WTC11 (cell line): ENCODE measurements at regions not wholly inside any gene's neighbourhood (a gene's known extent, or its start where the extent isn't known, plus 50 kb on each side); places are given as distances from the start of the nearest gene placed in this dataset.

Experiments used
- ATAC-seq: fragments of 200-7000 bp; cut with Tn5 transposase; 2 replicates; pipeline ENCODE4 v1.10.0; 2021; ENCODE audit warnings: mild to moderate bottlenecking, moderate library complexity
- CTCF ChIA-PET: fragments of 300-600 bp; sonication (Branson Sonifier 250); formaldehyde crosslinking; loops from one replicate; lab custom pipeline; 2021; ENCODE audit warnings: antibody characterized with exemption; lab: Charles Lee
- POLR2A ChIA-PET: fragments of 350-600 bp; sonication (Branson Sonifier 250); formaldehyde crosslinking; loops from one replicate; lab custom pipeline; 2021; ENCODE audit warnings: antibody characterized with exemption; lab: Charles Lee
- DNase-seq: peaks from one replicate; pipeline ENCODE4 v3.0.0; 2021; ENCODE audit warnings: low spot score
- H3K27ac Mint-ChIP-seq: 2 replicates; pipeline ENCODE4 v1.8.0; 2021; ENCODE audit warnings: mixed read lengths
- H3K27me3 Mint-ChIP-seq: 2 replicates; pipeline ENCODE4 v1.8.0; 2021; ENCODE audit warnings: low read depth, mild to moderate bottlenecking, moderate library complexity, mixed read lengths
- H3K36me3 Mint-ChIP-seq: 2 replicates; pipeline ENCODE4 v1.8.0; 2021; ENCODE audit warnings: mixed read lengths
- H3K4me1 Mint-ChIP-seq: 2 replicates; pipeline ENCODE4 v1.8.0; 2022; ENCODE audit warnings: mixed read lengths
- H3K4me3 Mint-ChIP-seq: 2 replicates; pipeline ENCODE4 v1.8.0; 2021; ENCODE audit warnings: mild to moderate bottlenecking, moderate library complexity, mixed read lengths
- H3K9me3 Mint-ChIP-seq: 2 replicates; pipeline ENCODE4 v1.8.0; 2021; ENCODE audit warnings: mixed read lengths
- ATF1 ChIP-seq: sonication (generic); formaldehyde crosslinking; IDR thresholded peaks from 2 replicates; pipeline ENCODE4 v1.8.1; 2023; ENCODE audit warnings: mild to moderate bottlenecking, moderate library complexity, missing genetic modification reagents
- ELF4 ChIP-seq: sonication (generic); formaldehyde crosslinking; IDR thresholded peaks from 2 replicates; pipeline ENCODE4 v1.8.1; 2022; ENCODE audit warnings: low read depth, mild to moderate bottlenecking, moderate library complexity, missing genetic modification reagents
- ERG ChIP-seq: fragments of 250-450 bp; sonication (Bioruptor Pico); IDR thresholded peaks from 2 replicates; pipeline ENCODE4 v1.8.0; 2021; ENCODE audit warnings: mild to moderate bottlenecking
- FOXK1 ChIP-seq: sonication (generic); formaldehyde crosslinking; IDR thresholded peaks from 2 replicates; pipeline ENCODE4 v1.8.0; 2022; ENCODE audit warnings: mild to moderate bottlenecking, moderate library complexity, missing genetic modification reagents
- GRHL2 ChIP-seq: fragments of 250-450 bp; sonication (Bioruptor Pico); IDR thresholded peaks from 2 replicates; pipeline ENCODE4 v1.8.0; 2022; ENCODE audit warnings: mild to moderate bottlenecking, moderate library complexity; ENCODE audit not compliant: insufficient replicate concordance, severe bottlenecking
- NFATC4 ChIP-seq: fragments of 250-450 bp; sonication (Bioruptor Pico); IDR thresholded peaks from 2 replicates; pipeline ENCODE4 v1.9.0; 2021; ENCODE audit warnings: mild to moderate bottlenecking
- NR3C1 ChIP-seq: sonication (generic); formaldehyde crosslinking; conservative IDR thresholded peaks from 2 replicates; pipeline ENCODE4 v1.8.1; 2023; ENCODE audit warnings: low read depth, mild to moderate bottlenecking, missing genetic modification reagents
- PREB ChIP-seq: sonication (generic); formaldehyde crosslinking; IDR thresholded peaks from 2 replicates; pipeline ENCODE4 v1.8.1; 2022; ENCODE audit warnings: mild to moderate bottlenecking, missing genetic modification reagents, moderate library complexity, borderline replicate concordance
- SMAD3 ChIP-seq: sonication (generic); formaldehyde crosslinking; IDR thresholded peaks from 2 replicates; pipeline ENCODE4 v1.8.0; 2022; ENCODE audit warnings: missing genetic modification reagents, mild to moderate bottlenecking, borderline replicate concordance
- ZBTB21 ChIP-seq: sonication (generic); formaldehyde crosslinking; IDR thresholded peaks from 2 replicates; pipeline ENCODE4 v1.8.1; 2023; ENCODE audit warnings: mild to moderate bottlenecking, missing genetic modification reagents, borderline replicate concordance
- ZNF219 ChIP-seq: sonication (generic); formaldehyde crosslinking; IDR thresholded peaks from 2 replicates; pipeline ENCODE4 v1.8.0; 2023; ENCODE audit warnings: missing genetic modification reagents, mild to moderate bottlenecking, borderline replicate concordance
- ZNF396 ChIP-seq: fragments of 250-450 bp; sonication (Bioruptor Pico); IDR thresholded peaks from 2 replicates; pipeline ENCODE4 v1.8.0; 2021; ENCODE audit warnings: mild to moderate bottlenecking, moderate library complexity, borderline replicate concordance
- ZNF416 ChIP-seq: fragments of 250-450 bp; sonication (Bioruptor Pico); IDR thresholded peaks from 2 replicates; pipeline ENCODE4 v1.9.0; 2021; ENCODE audit warnings: mild to moderate bottlenecking, inconsistent platforms
- TF ChIP-seq, protein P1 (sequence below): sonication (generic); formaldehyde crosslinking; IDR thresholded peaks from 2 replicates; pipeline ENCODE4 v1.8.0; 2022; ENCODE audit warnings: mild to moderate bottlenecking, missing genetic modification reagents
- TF ChIP-seq, protein P2 (sequence below): sonication (generic); formaldehyde crosslinking; IDR thresholded peaks from 2 replicates; pipeline ENCODE4 v1.8.0; 2022; ENCODE audit warnings: mild to moderate bottlenecking, missing genetic modification reagents
- TF ChIP-seq, protein P3 (sequence below): sonication (generic); formaldehyde crosslinking; conservative IDR thresholded peaks from 2 replicates; pipeline ENCODE4 v1.8.1; 2022; ENCODE audit warnings: mild to moderate bottlenecking, missing genetic modification reagents
- TF ChIP-seq, protein P4 (sequence below): sonication (generic); formaldehyde crosslinking; IDR thresholded peaks from 2 replicates; pipeline ENCODE4 v1.8.0; 2023; ENCODE audit warnings: missing genetic modification reagents
- TF ChIP-seq, protein P5 (sequence below): sonication (generic); formaldehyde crosslinking; conservative IDR thresholded peaks from 2 replicates; pipeline ENCODE4 v1.8.1; 2023; ENCODE audit warnings: mild to moderate bottlenecking, low read depth, missing genetic modification reagents, moderate library complexity
- TF ChIP-seq, protein P6 (sequence below): sonication (generic); formaldehyde crosslinking; IDR thresholded peaks from 2 replicates; pipeline ENCODE4 v1.8.1; 2022; ENCODE audit warnings: mild to moderate bottlenecking, moderate library complexity, missing genetic modification reagents

GRCh38 chr7:115779561-115779960 is 251.0 kb downstream of the TFEC start:
- Mint-ChIP-seq H3K27ac (no peak overlapping the region), H3K4me3 (no peak overlapping the region), H3K27me3 (no peaks in the 10 kb centered on the region), H3K9me3 (no peaks in the 10 kb centered on the region), H3K36me3 (no peaks in the 10 kb centered on the region), H3K4me1 (peaks cover 6% of the 10 kb centered on the region; the same call in 1 of the 2 replicates)
- DNase-seq (no peak), ATAC-seq (no peak)
- CTCF ChIA-PET: interaction anchor here (1.0 kb wide), 1 partner anchor 10 kb away, joined by 3 read pairs; no protein-coding TSS in a partner anchor
- TF ChIP-seq SMAD3: no peak
- TF ChIP-seq ZNF219 (CRISPR knock-in tag): no peak
- TF ChIP-seq ELF4: no peak
- TF ChIP-seq ZNF416 (CRISPR knock-in tag): no peak
- TF ChIP-seq NFATC4: no peak
- TF ChIP-seq, protein P1, sequence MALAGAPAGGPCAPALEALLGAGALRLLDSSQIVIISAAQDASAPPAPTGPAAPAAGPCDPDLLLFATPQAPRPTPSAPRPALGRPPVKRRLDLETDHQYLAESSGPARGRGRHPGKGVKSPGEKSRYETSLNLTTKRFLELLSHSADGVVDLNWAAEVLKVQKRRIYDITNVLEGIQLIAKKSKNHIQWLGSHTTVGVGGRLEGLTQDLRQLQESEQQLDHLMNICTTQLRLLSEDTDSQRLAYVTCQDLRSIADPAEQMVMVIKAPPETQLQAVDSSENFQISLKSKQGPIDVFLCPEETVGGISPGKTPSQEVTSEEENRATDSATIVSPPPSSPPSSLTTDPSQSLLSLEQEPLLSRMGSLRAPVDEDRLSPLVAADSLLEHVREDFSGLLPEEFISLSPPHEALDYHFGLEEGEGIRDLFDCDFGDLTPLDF: no peak
- TF ChIP-seq, protein P2, sequence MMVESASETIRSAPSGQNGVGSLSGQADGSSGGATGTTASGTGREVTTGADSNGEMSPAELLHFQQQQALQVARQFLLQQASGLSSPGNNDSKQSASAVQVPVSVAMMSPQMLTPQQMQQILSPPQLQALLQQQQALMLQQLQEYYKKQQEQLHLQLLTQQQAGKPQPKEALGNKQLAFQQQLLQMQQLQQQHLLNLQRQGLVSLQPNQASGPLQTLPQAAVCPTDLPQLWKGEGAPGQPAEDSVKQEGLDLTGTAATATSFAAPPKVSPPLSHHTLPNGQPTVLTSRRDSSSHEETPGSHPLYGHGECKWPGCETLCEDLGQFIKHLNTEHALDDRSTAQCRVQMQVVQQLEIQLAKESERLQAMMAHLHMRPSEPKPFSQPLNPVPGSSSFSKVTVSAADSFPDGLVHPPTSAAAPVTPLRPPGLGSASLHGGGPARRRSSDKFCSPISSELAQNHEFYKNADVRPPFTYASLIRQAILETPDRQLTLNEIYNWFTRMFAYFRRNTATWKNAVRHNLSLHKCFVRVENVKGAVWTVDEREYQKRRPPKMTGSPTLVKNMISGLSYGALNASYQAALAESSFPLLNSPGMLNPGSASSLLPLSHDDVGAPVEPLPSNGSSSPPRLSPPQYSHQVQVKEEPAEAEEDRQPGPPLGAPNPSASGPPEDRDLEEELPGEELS: no peak
- POLR2A ChIA-PET: interaction anchor here (0.6 kb wide), 1 partner anchor 16 kb away, joined by 4 read pairs; no protein-coding TSS in a partner anchor

- no peaks in the 10 kb centered on the region for H3K36me3 Mint-ChIP-seq
- peaks cover 6% of the 10 kb centered on the region; the same call in 1 of the 2 replicates for H3K4me1 Mint-ChIP-seq
- no peak for ATAC-seq
- CTCF ChIA-PET: no interaction called here
- no peak overlapping the region for H3K27ac Mint-ChIP-seq
- POLR2A ChIA-PET: no interaction called here
- no peak overlapping the region for H3K4me3 Mint-ChIP-seq
- DNase-seq: no peak
- H3K9me3 Mint-ChIP-seq: no peaks in the 10 kb centered on the region
- TF ChIP-seq PREB (no peak), GRHL2 (CRISPR knock-in tag) (no peak), NR3C1 (no peak), ZNF396 (no peak), ZBTB21 (CRISPR knock-in tag) (no peak), ERG (CRISPR knock-in tag) (no peak), FOXK1 (CRISPR knock-in tag) (no peak), ATF1 (no peak)
- TF ChIP-seq, protein P3, sequence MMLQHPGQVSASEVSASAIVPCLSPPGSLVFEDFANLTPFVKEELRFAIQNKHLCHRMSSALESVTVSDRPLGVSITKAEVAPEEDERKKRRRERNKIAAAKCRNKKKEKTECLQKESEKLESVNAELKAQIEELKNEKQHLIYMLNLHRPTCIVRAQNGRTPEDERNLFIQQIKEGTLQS: no peak
- TF ChIP-seq, protein P4, sequence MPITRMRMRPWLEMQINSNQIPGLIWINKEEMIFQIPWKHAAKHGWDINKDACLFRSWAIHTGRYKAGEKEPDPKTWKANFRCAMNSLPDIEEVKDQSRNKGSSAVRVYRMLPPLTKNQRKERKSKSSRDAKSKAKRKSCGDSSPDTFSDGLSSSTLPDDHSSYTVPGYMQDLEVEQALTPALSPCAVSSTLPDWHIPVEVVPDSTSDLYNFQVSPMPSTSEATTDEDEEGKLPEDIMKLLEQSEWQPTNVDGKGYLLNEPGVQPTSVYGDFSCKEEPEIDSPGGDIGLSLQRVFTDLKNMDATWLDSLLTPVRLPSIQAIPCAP (CRISPR knock-in tag): no peak
- TF ChIP-seq, protein P5, sequence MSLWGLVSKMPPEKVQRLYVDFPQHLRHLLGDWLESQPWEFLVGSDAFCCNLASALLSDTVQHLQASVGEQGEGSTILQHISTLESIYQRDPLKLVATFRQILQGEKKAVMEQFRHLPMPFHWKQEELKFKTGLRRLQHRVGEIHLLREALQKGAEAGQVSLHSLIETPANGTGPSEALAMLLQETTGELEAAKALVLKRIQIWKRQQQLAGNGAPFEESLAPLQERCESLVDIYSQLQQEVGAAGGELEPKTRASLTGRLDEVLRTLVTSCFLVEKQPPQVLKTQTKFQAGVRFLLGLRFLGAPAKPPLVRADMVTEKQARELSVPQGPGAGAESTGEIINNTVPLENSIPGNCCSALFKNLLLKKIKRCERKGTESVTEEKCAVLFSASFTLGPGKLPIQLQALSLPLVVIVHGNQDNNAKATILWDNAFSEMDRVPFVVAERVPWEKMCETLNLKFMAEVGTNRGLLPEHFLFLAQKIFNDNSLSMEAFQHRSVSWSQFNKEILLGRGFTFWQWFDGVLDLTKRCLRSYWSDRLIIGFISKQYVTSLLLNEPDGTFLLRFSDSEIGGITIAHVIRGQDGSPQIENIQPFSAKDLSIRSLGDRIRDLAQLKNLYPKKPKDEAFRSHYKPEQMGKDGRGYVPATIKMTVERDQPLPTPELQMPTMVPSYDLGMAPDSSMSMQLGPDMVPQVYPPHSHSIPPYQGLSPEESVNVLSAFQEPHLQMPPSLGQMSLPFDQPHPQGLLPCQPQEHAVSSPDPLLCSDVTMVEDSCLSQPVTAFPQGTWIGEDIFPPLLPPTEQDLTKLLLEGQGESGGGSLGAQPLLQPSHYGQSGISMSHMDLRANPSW (CRISPR knock-in tag): no peak
- TF ChIP-seq, protein P6, sequence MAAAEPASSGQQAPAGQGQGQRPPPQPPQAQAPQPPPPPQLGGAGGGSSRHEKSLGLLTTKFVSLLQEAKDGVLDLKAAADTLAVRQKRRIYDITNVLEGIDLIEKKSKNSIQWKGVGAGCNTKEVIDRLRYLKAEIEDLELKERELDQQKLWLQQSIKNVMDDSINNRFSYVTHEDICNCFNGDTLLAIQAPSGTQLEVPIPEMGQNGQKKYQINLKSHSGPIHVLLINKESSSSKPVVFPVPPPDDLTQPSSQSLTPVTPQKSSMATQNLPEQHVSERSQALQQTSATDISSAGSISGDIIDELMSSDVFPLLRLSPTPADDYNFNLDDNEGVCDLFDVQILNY (CRISPR knock-in tag): no peak
- no peaks in the 10 kb centered on the region for H3K27me3 Mint-ChIP-seq
Measured at GRCh38 chr7:115775981-115776380, 254.6 kb downstream of the TFEC start.
